ENCODE measurements at regions not wholly inside any gene's neighbourhood (a gene's known extent, or its start where the extent isn't known, plus 50 kb on each side); places are given as distances from the start of the nearest gene placed in this dataset.

- Histone ChIP-seq H3K36me3 (ENCODE audit: control insufficient read depth in 2 of 2, extremely low read depth in 1 of 2, insufficient read depth in 2 of 2, low read length in 2 of 2) (no peaks in the 10 kb centered on the region), H3K9me1 (ENCODE audit: control insufficient read depth, extremely low read depth, insufficient read depth, low read length) (no peaks in the 10 kb centered on the region), H4K20me1 (ENCODE audit: control insufficient read depth, extremely low read depth, insufficient read depth, low read length) (no peaks in the 10 kb centered on the region), H3K4me2 (ENCODE audit: control insufficient read depth, extremely low read depth, insufficient read depth, low read depth, low read length) (no peak overlapping the region), H3K4me1 (ENCODE audit: control insufficient read depth, extremely low read depth, insufficient read depth, low read length) (no peaks in the 10 kb centered on the region), H3K4me3 (ENCODE audit: control insufficient read depth in 2 of 3, extremely low read depth in 1 of 3, insufficient read depth in 2 of 3, low read depth in 1 of 3, low read length in 3 of 3) (no peak overlapping the region), H3K9ac (ENCODE audit: control insufficient read depth, extremely low read depth, insufficient read depth, low read length) (no peak overlapping the region), H3K27ac (ENCODE audit: control insufficient read depth, insufficient read depth, low read length) (no peak overlapping the region), H3K79me2 (ENCODE audit: control insufficient read depth, insufficient read depth, low read length) (no peaks in the 10 kb centered on the region), H2AFZ (ENCODE audit: control insufficient read depth, low read length) (no peak overlapping the region), H3K27me3 (ENCODE audit: control insufficient read depth, extremely low read depth, insufficient read depth, low read length) (no peaks in the 10 kb centered on the region), H3K9me3 (ENCODE audit: control insufficient read depth, low read depth, low read length) (no peaks in the 10 kb centered on the region)
- TF ChIP-seq EZH2 (IDR thresholded peaks at IDR 0.05; ENCODE audit: low read length): no peak
- no peak for TF ChIP-seq CTCF (optimal IDR thresholded peaks at IDR 0.05 in 1 of 3, IDR thresholded peaks at IDR 0.05 in 1 of 3, conservative IDR thresholded peaks at IDR 0.05 in 1 of 3; ENCODE audit: extremely low read depth in 1 of 3, insufficient read depth in 2 of 3, low read length in 3 of 3)
- no peak for DNase-seq (ENCODE audit: low read depth, low spot score)
- FAIRE-seq: no peak
- dilution Hi-C loops (cut with MboI; ENCODE audit: extremely low pct_ligation_motif_present, low sequenced_read_pairs): no loop called here
Observed at GRCh38 chr2:211089127-211089526, 532.7 kb downstream of the CPS1 start.

GRCh38 chr2:211093743-211094303 is 537.4 kb downstream of the CPS1 start:
- TF ChIP-seq EZH2 (IDR thresholded peaks at IDR 0.05; ENCODE audit: low read length) (no peak), CTCF (optimal IDR thresholded peaks at IDR 0.05 in 1 of 3, IDR thresholded peaks at IDR 0.05 in 1 of 3, conservative IDR thresholded peaks at IDR 0.05 in 1 of 3; ENCODE audit: extremely low read depth in 1 of 3, insufficient read depth in 2 of 3, low read length in 3 of 3) (peak in 2 of 3 experiments; percentile 42 to 56)
- H3K9ac ChIP-seq (ENCODE audit: control insufficient read depth, extremely low read depth, insufficient read depth, low read length): no peak overlapping the region
- dilution Hi-C loops (cut with MboI; ENCODE audit: extremely low pct_ligation_motif_present, low sequenced_read_pairs): no loop called here
- H3K27me3 ChIP-seq (ENCODE audit: control insufficient read depth, extremely low read depth, insufficient read depth, low read length): no peaks in the 10 kb centered on the region
- H3K9me1 ChIP-seq (ENCODE audit: control insufficient read depth, extremely low read depth, insufficient read depth, low read length): no peaks in the 10 kb centered on the region
- H3K36me3 ChIP-seq (ENCODE audit: control insufficient read depth in 2 of 2, extremely low read depth in 1 of 2, insufficient read depth in 2 of 2, low read length in 2 of 2): no peaks in the 10 kb centered on the region
- no peaks in the 10 kb centered on the region for H3K9me3 ChIP-seq (ENCODE audit: control insufficient read depth, low read depth, low read length)
- H3K4me1 ChIP-seq (ENCODE audit: control insufficient read depth, extremely low read depth, insufficient read depth, low read length): no peaks in the 10 kb centered on the region
- H3K27ac ChIP-seq (ENCODE audit: control insufficient read depth, insufficient read depth, low read length): no peak overlapping the region
- FAIRE-seq: no peak
- no peaks in the 10 kb centered on the region for H4K20me1 ChIP-seq (ENCODE audit: control insufficient read depth, extremely low read depth, insufficient read depth, low read length)
- no peaks in the 10 kb centered on the region for H3K79me2 ChIP-seq (ENCODE audit: control insufficient read depth, insufficient read depth, low read length)
- no peak overlapping the region for H3K4me3 ChIP-seq (ENCODE audit: control insufficient read depth in 2 of 3, extremely low read depth in 1 of 3, insufficient read depth in 2 of 3, low read depth in 1 of 3, low read length in 3 of 3)
- H3K4me2 ChIP-seq (ENCODE audit: control insufficient read depth, extremely low read depth, insufficient read depth, low read depth, low read length): no peak overlapping the region
- no peak for DNase-seq (ENCODE audit: low read depth, low spot score)
- H2AFZ ChIP-seq (ENCODE audit: control insufficient read depth, low read length): no peak overlapping the region

Measured in keratinocyte (primary cell).